Activated T-helper 1 cell treated with anti-CD3 and anti-CD28 coated beads, Interleukin-12 subunit alpha, Interleukin-12 subunit beta, Interleukin-2, Interleukin-4 antibody, amounts not matched to agents 30 ng/mL and 10 ng/mL and 1 ng/mL, durations not matched to agents 14 hours and 24 hours and 36 hours (primary cell): ENCODE measurements at regions not wholly inside any gene's neighbourhood (a gene's known extent, or its start where the extent isn't known, plus 50 kb on each side); places are given as distances from the start of the nearest gene placed in this dataset.

Experiments used
- DNase-seq: peaks from one replicate; pipeline ENCODE4 v3.0.0; 2021; ENCODE audit warnings: low spot score
- H3K27ac Mint-ChIP-seq: one replicate; pipeline ENCODE4 v1.8.0; 2021; ENCODE audit warnings: mild to moderate bottlenecking, mixed read lengths
- H3K27me3 Mint-ChIP-seq: one replicate; pipeline ENCODE4 v1.8.0; 2022; ENCODE audit warnings: mild to moderate bottlenecking, moderate library complexity, mixed read lengths; ENCODE audit not compliant: insufficient read depth
- H3K36me3 Mint-ChIP-seq: one replicate; pipeline ENCODE4 v1.8.0; 2021; ENCODE audit warnings: low read depth, mixed read lengths
- H3K4me1 Mint-ChIP-seq: one replicate; pipeline ENCODE4 v1.8.0; 2021; ENCODE audit warnings: low read depth, mixed read lengths
- H3K4me3 Mint-ChIP-seq: one replicate; pipeline ENCODE4 v1.8.0; 2021; ENCODE audit warnings: mild to moderate bottlenecking, moderate library complexity, mixed read lengths
- H3K9me3 Mint-ChIP-seq: one replicate; pipeline ENCODE4 v1.8.0; 2021; ENCODE audit warnings: mixed read lengths
- intact Hi-C: fragments of 100-400 bp; cut with micrococcal nuclease; formaldehyde crosslinking; loops from one replicate; pipeline ENCODE4 v1.15.1; 2024

- no peak overlapping the region for H3K27ac Mint-ChIP-seq
- peaks cover 17% of the 10 kb centered on the region for H3K27me3 Mint-ChIP-seq
- H3K4me3 Mint-ChIP-seq, result no peak overlapping the region
- intact Hi-C loops, result no loop called here
- H3K9me3 Mint-ChIP-seq, result peaks cover under 1% of the 10 kb centered on the region
- H3K4me1 Mint-ChIP-seq, result no peaks in the 10 kb centered on the region
- no peaks in the 10 kb centered on the region for H3K36me3 Mint-ChIP-seq
- no peak for DNase-seq
Measured at GRCh38 chr2:168300460-168300859, 53.1 kb upstream of the STK39 start.

- intact Hi-C loops, result no loop called here
- H3K4me1 Mint-ChIP-seq, result no peaks in the 10 kb centered on the region
- H3K9me3 Mint-ChIP-seq, result peaks cover 24% of the 10 kb centered on the region
- no peak overlapping the region for H3K27ac Mint-ChIP-seq
- no peak overlapping the region for H3K4me3 Mint-ChIP-seq
- H3K36me3 Mint-ChIP-seq, result no peaks in the 10 kb centered on the region
- H3K27me3 Mint-ChIP-seq, result peaks cover 13% of the 10 kb centered on the region
- no peak for DNase-seq
Measured at GRCh38 chr2:168304024-168304681, 56.8 kb upstream of the STK39 start.

- Mint-ChIP-seq H3K4me3 (no peak overlapping the region), H3K27me3 (peaks cover 5% of the 10 kb centered on the region), H3K36me3 (no peaks in the 10 kb centered on the region), H3K27ac (no peak overlapping the region), H3K4me1 (no peaks in the 10 kb centered on the region), H3K9me3 (peaks cover 24% of the 10 kb centered on the region)
- intact Hi-C loops, result no loop called here
- DNase-seq, result no peak
Measured at GRCh38 chr2:168307379-168307778, 60.0 kb upstream of the STK39 start.

- no peak for DNase-seq
- no peak overlapping the region for H3K4me3 Mint-ChIP-seq
- peaks cover 22% of the 10 kb centered on the region for H3K9me3 Mint-ChIP-seq
- H3K27me3 Mint-ChIP-seq, result peaks cover 5% of the 10 kb centered on the region
- no peaks in the 10 kb centered on the region for H3K4me1 Mint-ChIP-seq
- no peaks in the 10 kb centered on the region for H3K36me3 Mint-ChIP-seq
- no peak overlapping the region for H3K27ac Mint-ChIP-seq
- intact Hi-C loops, result no loop called here
Measured at GRCh38 chr2:168310580-168310979, 63.2 kb upstream of the STK39 start.

GRCh38 chr2:168311261-168311910 is 64.0 kb upstream of the STK39 start:
- intact Hi-C loops, result no loop called here
- no peaks in the 10 kb centered on the region for H3K4me1 Mint-ChIP-seq
- H3K36me3 Mint-ChIP-seq, result no peaks in the 10 kb centered on the region
- H3K27ac Mint-ChIP-seq, result no peak overlapping the region
- H3K9me3 Mint-ChIP-seq, result peaks cover 14% of the 10 kb centered on the region
- H3K4me3 Mint-ChIP-seq, result no peak overlapping the region
- DNase-seq, result no peak
- H3K27me3 Mint-ChIP-seq, result peaks cover 4% of the 10 kb centered on the region

- no peak for DNase-seq
- Mint-ChIP-seq H3K9me3 (peaks cover 6% of the 10 kb centered on the region), H3K36me3 (no peaks in the 10 kb centered on the region), H3K27me3 (peaks cover 2% of the 10 kb centered on the region), H3K4me3 (no peak overlapping the region), H3K4me1 (no peaks in the 10 kb centered on the region), H3K27ac (no peak overlapping the region)
- intact Hi-C loops, result no loop called here
Measured at GRCh38 chr2:168312036-168312822, 64.8 kb upstream of the STK39 start.

GRCh38 chr2:168314236-168314635 is 66.8 kb upstream of the STK39 start:
- no peak overlapping the region for H3K4me3 Mint-ChIP-seq
- H3K27ac Mint-ChIP-seq, result no peak overlapping the region
- H3K4me1 Mint-ChIP-seq, result no peaks in the 10 kb centered on the region
- intact Hi-C loops, result no loop called here
- no peaks in the 10 kb centered on the region for H3K36me3 Mint-ChIP-seq
- H3K9me3 Mint-ChIP-seq, result no peaks in the 10 kb centered on the region
- no peak for DNase-seq
- H3K27me3 Mint-ChIP-seq, result no peaks in the 10 kb centered on the region

GRCh38 chr2:168315331-168316072 is 68.1 kb upstream of the STK39 start:
- Mint-ChIP-seq H3K27me3 (no peaks in the 10 kb centered on the region), H3K36me3 (no peaks in the 10 kb centered on the region), H3K27ac (no peak overlapping the region), H3K4me3 (no peak overlapping the region), H3K4me1 (no peaks in the 10 kb centered on the region), H3K9me3 (no peaks in the 10 kb centered on the region)
- intact Hi-C loops, result no loop called here
- DNase-seq, result no peak

- intact Hi-C loops, result no loop called here
- Mint-ChIP-seq H3K27ac (no peak overlapping the region), H3K9me3 (no peaks in the 10 kb centered on the region), H3K36me3 (no peaks in the 10 kb centered on the region), H3K27me3 (no peaks in the 10 kb centered on the region), H3K4me3 (no peak overlapping the region), H3K4me1 (no peaks in the 10 kb centered on the region)
- DNase-seq, result no peak
Measured at GRCh38 chr2:168316073-168316440, 68.7 kb upstream of the STK39 start.

- no peaks in the 10 kb centered on the region for H3K36me3 Mint-ChIP-seq
- intact Hi-C loops, result no loop called here
- H3K27me3 Mint-ChIP-seq, result no peaks in the 10 kb centered on the region
- no peaks in the 10 kb centered on the region for H3K4me1 Mint-ChIP-seq
- DNase-seq, result no peak
- H3K9me3 Mint-ChIP-seq, result no peaks in the 10 kb centered on the region
- H3K27ac Mint-ChIP-seq, result no peak overlapping the region
- H3K4me3 Mint-ChIP-seq, result no peak overlapping the region
Measured at GRCh38 chr2:168317282-168317681, 69.9 kb upstream of the STK39 start.

GRCh38 chr2:168320267-168320666 is 72.9 kb upstream of the STK39 start:
- Mint-ChIP-seq H3K4me3 (no peak overlapping the region), H3K27me3 (no peaks in the 10 kb centered on the region), H3K36me3 (no peaks in the 10 kb centered on the region), H3K4me1 (no peaks in the 10 kb centered on the region), H3K27ac (no peak overlapping the region), H3K9me3 (no peaks in the 10 kb centered on the region)
- intact Hi-C loops, result no loop called here
- DNase-seq, result no peak

- Mint-ChIP-seq H3K27me3 (no peaks in the 10 kb centered on the region), H3K9me3 (peaks cover 4% of the 10 kb centered on the region), H3K4me1 (no peaks in the 10 kb centered on the region), H3K27ac (no peak overlapping the region), H3K36me3 (no peaks in the 10 kb centered on the region), H3K4me3 (no peak overlapping the region)
- no peak for DNase-seq
- intact Hi-C loops, result no loop called here
Measured at GRCh38 chr2:168322325-168323007, 75.1 kb upstream of the STK39 start.
